H54 (cell line): ENCODE measurements at regions not wholly inside any gene's neighbourhood (a gene's known extent, or its start where the extent isn't known, plus 50 kb on each side); places are given as distances from the start of the nearest gene placed in this dataset.

Source experiments
- DNase-seq: peaks from one replicate; pipeline ENCODE4 v3.0.0; 2011; ENCODE audit warnings: low spot score, mixed read lengths; ENCODE audit not compliant: insufficient read length
- FAIRE-seq: peaks from 3 replicates; lab custom pipeline; 2011; peaks lifted over from hg19 to GRCh38; lab: Jason Lieb, UNC
- POLR2A ChIP-seq: IDR thresholded peaks from 2 replicates; pipeline ENCODE4 v1.6.1; 2011; ENCODE audit warnings: low read depth, mild to moderate bottlenecking, low read length

- TF ChIP-seq POLR2A, result no peak
- DNase-seq, result no peak
- no peak for FAIRE-seq
These were observed 113.6 kb upstream of the CD180 start for GRCh38 chr5:67310169-67310568.

GRCh38 chr5:67308988-67309688 lies 112.5 kb upstream of the CD180 start:
- FAIRE-seq, result no peak
- no peak for TF ChIP-seq POLR2A
- no peak for DNase-seq

GRCh38 chr5:67306965-67307607 lies 110.5 kb upstream of the CD180 start:
- TF ChIP-seq POLR2A, result no peak
- FAIRE-seq, result no peak
- no peak for DNase-seq

GRCh38 chr5:67305913-67306710 lies 109.5 kb upstream of the CD180 start:
- DNase-seq (no peak), FAIRE-seq (no peak)
- no peak for TF ChIP-seq POLR2A

- TF ChIP-seq POLR2A, result no peak
- DNase-seq (no peak), FAIRE-seq (no peak)
These were observed 108.8 kb upstream of the CD180 start for GRCh38 chr5:67305401-67305800.

- DNase-seq, result no peak
- no peak for TF ChIP-seq POLR2A
- FAIRE-seq, result no peak
These were observed 106.8 kb upstream of the CD180 start for GRCh38 chr5:67303356-67303755.

GRCh38 chr5:67301285-67301903 lies 104.8 kb upstream of the CD180 start:
- DNase-seq, result peak; percentile 12
- TF ChIP-seq POLR2A, result no peak
- FAIRE-seq, result peak; percentile 15

- DNase-seq (no peak), FAIRE-seq (no peak)
- TF ChIP-seq POLR2A, result no peak
These were observed 103.7 kb upstream of the CD180 start for GRCh38 chr5:67300326-67300725.

GRCh38 chr5:67299231-67299735 lies 102.7 kb upstream of the CD180 start:
- no peak for FAIRE-seq
- TF ChIP-seq POLR2A, result no peak
- DNase-seq, result no peak

- TF ChIP-seq POLR2A, result no peak
- no peak for FAIRE-seq
- no peak for DNase-seq
These were observed 101.4 kb upstream of the CD180 start for GRCh38 chr5:67297802-67298532.

- FAIRE-seq, result no peak
- TF ChIP-seq POLR2A, result no peak
- no peak for DNase-seq
These were observed 100.8 kb upstream of the CD180 start for GRCh38 chr5:67297376-67297775.

GRCh38 chr5:67294266-67294938 lies 97.8 kb upstream of the CD180 start:
- no peak for DNase-seq
- FAIRE-seq, result no peak
- no peak for TF ChIP-seq POLR2A
